ENCODE measurements at regions not wholly inside any gene's neighbourhood (a gene's known extent, or its start where the extent isn't known, plus 50 kb on each side); places are given as distances from the start of the nearest gene placed in this dataset.

DNA sequence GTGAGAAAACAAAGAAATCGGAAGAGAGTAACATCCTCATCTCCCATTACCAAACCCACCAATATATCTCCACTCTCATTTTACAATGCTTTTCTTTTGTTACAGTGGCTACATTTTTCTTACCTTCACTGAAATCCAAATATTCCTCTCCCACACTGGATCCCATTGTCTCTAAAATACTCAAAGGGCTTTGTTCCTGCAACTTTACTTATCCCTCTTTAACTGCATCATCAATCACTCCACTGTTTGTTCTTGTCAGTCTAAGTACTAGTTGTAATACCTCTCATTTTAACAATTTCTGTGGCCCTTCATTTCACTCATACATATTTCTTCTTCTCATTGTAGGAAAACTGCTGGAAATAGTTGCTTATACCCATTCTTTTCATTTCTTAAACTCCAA lies 464.2 kb upstream of the PIK3C3 start:
- 97% methylated on average over 1 of the region's 1 CpG for WGBS
- no peaks in the 10 kb centered on the region for H3K36me3 ChIP-seq (ENCODE audit: insufficient read depth, low read length)

DNA sequence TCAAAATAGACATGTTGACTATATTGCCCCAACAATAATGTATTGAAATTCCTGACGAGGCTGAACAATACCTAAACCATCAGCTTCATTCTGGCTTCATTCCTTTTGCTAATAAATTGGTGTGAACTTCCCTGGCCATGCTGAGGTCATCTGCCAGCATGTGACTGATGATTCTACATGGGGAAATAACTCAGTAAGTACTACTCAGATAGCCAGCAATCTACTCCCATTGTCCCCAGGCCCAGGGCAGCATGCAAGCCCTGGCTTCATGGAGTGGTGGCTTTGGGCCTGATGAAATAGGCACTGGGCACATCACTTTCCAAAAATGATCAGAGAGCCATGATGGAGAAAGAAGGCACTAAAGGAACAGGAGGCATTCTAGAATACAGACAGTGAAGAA lies 468.5 kb upstream of the PIK3C3 start:
- H3K9ac ChIP-seq (ENCODE audit: low read depth, low read length) = no peak overlapping the region
- no peaks in the 10 kb centered on the region for H3K9me3 ChIP-seq (ENCODE audit: insufficient read depth, low read depth, low read length)
- peaks cover 15% of the 10 kb centered on the region for H3K4me1 ChIP-seq (ENCODE audit: insufficient read depth, low read length)
- no peak overlapping the region for H3K4me3 ChIP-seq (ENCODE audit: low read length)
- H3K27ac ChIP-seq (ENCODE audit: low read depth, low read length) = no peak overlapping the region
- no peaks in the 10 kb centered on the region for H3K36me3 ChIP-seq (ENCODE audit: insufficient read depth, low read length)
- no peaks in the 10 kb centered on the region for H3K27me3 ChIP-seq (ENCODE audit: insufficient read depth, low read length)
- 80% methylated on average over 1 of the region's 1 CpG for WGBS

More for the DNA sequence above, 464.2 kb upstream of the PIK3C3 start:
- Histone ChIP-seq H3K27me3 (ENCODE audit: insufficient read depth, low read length) (no peaks in the 10 kb centered on the region), H3K9me3 (ENCODE audit: insufficient read depth, low read depth, low read length) (no peaks in the 10 kb centered on the region), H3K4me3 (ENCODE audit: low read length) (no peak overlapping the region), H3K4me1 (ENCODE audit: insufficient read depth, low read length) (no peaks in the 10 kb centered on the region), H3K27ac (ENCODE audit: low read depth, low read length) (no peak overlapping the region), H3K9ac (ENCODE audit: low read depth, low read length) (no peak overlapping the region)

DNA sequence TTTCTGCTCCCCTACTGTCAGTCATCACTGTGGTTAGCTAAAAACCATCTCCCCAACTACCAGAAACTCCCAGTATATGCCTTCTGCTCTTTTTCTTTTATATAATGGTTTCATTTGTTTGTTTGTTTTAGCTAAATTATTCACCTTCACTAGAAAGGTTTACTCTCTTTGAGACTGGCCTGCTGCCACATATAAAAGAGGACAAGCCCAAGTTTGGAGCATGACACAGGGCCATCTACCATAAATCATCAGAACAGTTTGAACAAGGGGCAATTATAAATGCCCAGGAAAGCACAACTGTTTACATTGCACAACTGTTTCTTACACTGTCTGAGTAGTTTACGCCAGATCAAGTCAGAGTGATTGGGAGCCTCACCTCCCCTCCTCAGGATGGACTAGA lies 471.0 kb upstream of the PIK3C3 start:
- H3K4me3 ChIP-seq (ENCODE audit: low read length) = no peak overlapping the region
- H3K36me3 ChIP-seq (ENCODE audit: insufficient read depth, low read length) = no peaks in the 10 kb centered on the region
- H3K27ac ChIP-seq (ENCODE audit: low read depth, low read length) = no peak overlapping the region
- 100% methylated on average over 1 of the region's 1 CpG for WGBS
- H3K27me3 ChIP-seq (ENCODE audit: insufficient read depth, low read length) = no peaks in the 10 kb centered on the region
- H3K9ac ChIP-seq (ENCODE audit: low read depth, low read length) = no peak overlapping the region
- H3K4me1 ChIP-seq (ENCODE audit: insufficient read depth, low read length) = peaks cover 15% of the 10 kb centered on the region
- no peaks in the 10 kb centered on the region for H3K9me3 ChIP-seq (ENCODE audit: insufficient read depth, low read depth, low read length)

DNA sequence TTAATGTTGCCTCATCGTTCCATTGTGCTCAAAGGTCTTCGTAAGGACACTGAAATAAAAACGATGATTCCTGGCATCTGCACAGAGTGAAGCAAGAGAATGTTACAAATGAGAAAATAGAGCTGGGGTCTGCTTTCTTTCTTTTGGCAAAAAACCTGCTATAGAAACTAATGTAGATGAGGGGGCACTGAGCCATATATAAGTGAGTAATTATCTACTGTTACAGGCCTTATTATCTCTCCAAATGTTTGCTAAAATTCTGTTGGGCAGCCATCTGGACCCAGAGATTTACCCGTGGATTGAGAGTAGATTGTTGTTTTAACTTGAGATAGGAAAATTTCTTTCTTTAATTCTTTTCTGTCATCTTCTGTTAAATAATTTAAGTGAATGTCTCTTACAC lies 472.5 kb upstream of the PIK3C3 start:
- no peak overlapping the region for H3K4me3 ChIP-seq (ENCODE audit: low read length)
- H3K27me3 ChIP-seq (ENCODE audit: insufficient read depth, low read length) = no peaks in the 10 kb centered on the region
- no peaks in the 10 kb centered on the region for H3K36me3 ChIP-seq (ENCODE audit: insufficient read depth, low read length)
- no peak overlapping the region for H3K27ac ChIP-seq (ENCODE audit: low read depth, low read length)
- peaks cover 15% of the 10 kb centered on the region for H3K4me1 ChIP-seq (ENCODE audit: insufficient read depth, low read length)
- H3K9me3 ChIP-seq (ENCODE audit: insufficient read depth, low read depth, low read length) = no peaks in the 10 kb centered on the region
- H3K9ac ChIP-seq (ENCODE audit: low read depth, low read length) = no peak overlapping the region
- 75% methylated on average over 4 of the region's 4 CpGs for WGBS

DNA sequence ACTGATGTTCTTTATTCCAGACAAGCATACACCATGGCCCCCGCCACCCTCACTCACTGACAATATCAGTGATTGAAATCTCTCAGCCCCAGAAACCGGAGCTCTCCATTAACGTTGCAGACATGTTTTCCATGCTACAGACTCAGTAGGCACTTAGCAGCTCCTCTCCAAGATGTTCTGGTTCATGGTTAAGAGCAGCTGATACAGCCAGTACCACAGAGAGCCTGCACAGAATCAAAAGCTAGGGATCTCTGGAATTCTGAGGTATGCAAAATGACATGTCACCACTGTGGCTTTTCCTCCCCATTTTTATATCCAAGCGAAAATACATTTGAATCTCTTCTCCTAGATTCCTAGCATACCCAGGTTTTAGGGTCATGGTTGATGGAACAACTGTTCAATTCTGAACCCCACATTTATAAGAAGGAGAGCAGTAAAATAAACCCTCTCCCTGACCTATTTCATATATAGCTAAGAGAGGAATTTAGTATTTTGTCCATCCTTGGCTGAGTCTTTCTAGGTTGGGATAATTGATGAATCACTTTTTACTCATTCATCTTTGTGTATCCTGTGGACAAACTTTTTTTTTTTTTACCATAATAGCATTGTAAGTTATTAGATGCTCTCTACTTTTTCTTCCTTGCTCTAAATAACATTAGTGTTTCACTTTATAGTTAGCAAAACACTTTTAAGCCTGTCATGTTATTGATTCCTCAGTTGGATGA lies 488.4 kb upstream of the PIK3C3 start:
- no peak overlapping the region for H3K4me3 ChIP-seq (ENCODE audit: low read length)
- no peaks in the 10 kb centered on the region for H3K9me3 ChIP-seq (ENCODE audit: insufficient read depth, low read depth, low read length)
- H3K36me3 ChIP-seq (ENCODE audit: insufficient read depth, low read length) = no peaks in the 10 kb centered on the region
- H3K27me3 ChIP-seq (ENCODE audit: insufficient read depth, low read length) = no peaks in the 10 kb centered on the region
- H3K9ac ChIP-seq (ENCODE audit: low read depth, low read length) = no peak overlapping the region
- no peak overlapping the region for H3K27ac ChIP-seq (ENCODE audit: low read depth, low read length)
- WGBS = 96% methylated on average over 4 of the region's 4 CpGs
- H3K4me1 ChIP-seq (ENCODE audit: insufficient read depth, low read length) = peaks cover 36% of the 10 kb centered on the region

- H3K27me3 ChIP-seq (ENCODE audit: insufficient read depth, low read length) = no peaks in the 10 kb centered on the region
- H3K27ac ChIP-seq (ENCODE audit: low read depth, low read length) = no peak overlapping the region; the same call in 1 of the 2 replicates
- peaks cover 30% of the 10 kb centered on the region for H3K4me1 ChIP-seq (ENCODE audit: insufficient read depth, low read length)
- H3K4me3 ChIP-seq (ENCODE audit: low read length) = no peak overlapping the region
- no peak overlapping the region for H3K9ac ChIP-seq (ENCODE audit: low read depth, low read length)
- no peaks in the 10 kb centered on the region for H3K9me3 ChIP-seq (ENCODE audit: insufficient read depth, low read depth, low read length)
- WGBS = 91% methylated on average over 2 of the region's 2 CpGs
- H3K36me3 ChIP-seq (ENCODE audit: insufficient read depth, low read length) = no peaks in the 10 kb centered on the region
Measured at GRCh38 chr18:41465386-41465785, 489.6 kb upstream of the PIK3C3 start.

- Histone ChIP-seq H3K9me3 (ENCODE audit: insufficient read depth, low read depth, low read length) (no peaks in the 10 kb centered on the region), H3K27me3 (ENCODE audit: insufficient read depth, low read length) (no peaks in the 10 kb centered on the region), H3K4me1 (ENCODE audit: insufficient read depth, low read length) (peaks cover 30% of the 10 kb centered on the region), H3K27ac (ENCODE audit: low read depth, low read length) (peak overlapping the region; percentile 78), H3K4me3 (ENCODE audit: low read length) (no peak overlapping the region), H3K36me3 (ENCODE audit: insufficient read depth, low read length) (no peaks in the 10 kb centered on the region), H3K9ac (ENCODE audit: low read depth, low read length) (no peak overlapping the region; the same call in 1 of the 2 replicates)
- WGBS = 58% methylated on average over 1 of the region's 1 CpG
Measured at GRCh38 chr18:41464278-41464677, 490.8 kb upstream of the PIK3C3 start.

GRCh38 chr18:41462946-41463345 lies 492.1 kb upstream of the PIK3C3 start:
- no peak overlapping the region for H3K4me3 ChIP-seq (ENCODE audit: low read length)
- no peaks in the 10 kb centered on the region for H3K27me3 ChIP-seq (ENCODE audit: insufficient read depth, low read length)
- no peak overlapping the region for H3K9ac ChIP-seq (ENCODE audit: low read depth, low read length)
- H3K4me1 ChIP-seq (ENCODE audit: insufficient read depth, low read length) = peaks cover 30% of the 10 kb centered on the region
- H3K36me3 ChIP-seq (ENCODE audit: insufficient read depth, low read length) = no peaks in the 10 kb centered on the region
- no peaks in the 10 kb centered on the region for H3K9me3 ChIP-seq (ENCODE audit: insufficient read depth, low read depth, low read length)
- H3K27ac ChIP-seq (ENCODE audit: low read depth, low read length) = no peak overlapping the region
- no CpG with 5 or more reads among the region's 1 CpG for WGBS

- Histone ChIP-seq H3K27me3 (ENCODE audit: insufficient read depth, low read length) (no peaks in the 10 kb centered on the region), H3K9ac (ENCODE audit: low read depth, low read length) (no peak overlapping the region), H3K4me1 (ENCODE audit: insufficient read depth, low read length) (peaks cover 30% of the 10 kb centered on the region), H3K4me3 (ENCODE audit: low read length) (no peak overlapping the region), H3K9me3 (ENCODE audit: insufficient read depth, low read depth, low read length) (no peaks in the 10 kb centered on the region), H3K36me3 (ENCODE audit: insufficient read depth, low read length) (no peaks in the 10 kb centered on the region), H3K27ac (ENCODE audit: low read depth, low read length) (no peak overlapping the region)
- WGBS = 93% methylated on average over 2 of the region's 2 CpGs
Measured at GRCh38 chr18:41461114-41461513, 493.9 kb upstream of the PIK3C3 start.

DNA sequence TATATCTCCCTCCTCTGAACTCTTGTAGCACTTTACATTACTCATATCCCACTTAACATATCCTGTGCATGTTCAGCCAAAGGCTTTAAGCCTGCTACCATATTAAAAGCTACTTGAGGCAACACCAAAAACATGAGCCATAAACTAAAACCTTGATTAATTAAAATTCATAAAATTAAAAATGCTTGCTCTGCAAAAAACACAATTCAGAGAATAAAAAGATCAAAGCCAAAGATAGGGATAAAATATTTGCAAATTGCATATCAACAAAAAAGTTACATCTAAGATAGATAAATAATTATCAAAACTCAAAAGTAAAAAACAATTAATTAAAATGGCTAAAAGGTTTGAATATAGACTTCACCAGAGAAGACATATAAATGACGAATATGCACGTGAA lies 495.4 kb upstream of the PIK3C3 start:
- Histone ChIP-seq H3K27me3 (ENCODE audit: insufficient read depth, low read length) (no peaks in the 10 kb centered on the region), H3K4me3 (ENCODE audit: low read length) (no peak overlapping the region), H3K27ac (ENCODE audit: low read depth, low read length) (no peak overlapping the region), H3K36me3 (ENCODE audit: insufficient read depth, low read length) (no peaks in the 10 kb centered on the region), H3K9ac (ENCODE audit: low read depth, low read length) (no peak overlapping the region), H3K4me1 (ENCODE audit: insufficient read depth, low read length) (peaks cover 20% of the 10 kb centered on the region), H3K9me3 (ENCODE audit: insufficient read depth, low read depth, low read length) (no peaks in the 10 kb centered on the region)
- 100% methylated on average over 2 of the region's 2 CpGs for WGBS

GRCh38 chr18:41458376-41458775 lies 496.7 kb upstream of the PIK3C3 start:
- Histone ChIP-seq H3K27me3 (ENCODE audit: insufficient read depth, low read length) (no peaks in the 10 kb centered on the region), H3K36me3 (ENCODE audit: insufficient read depth, low read length) (no peaks in the 10 kb centered on the region), H3K9ac (ENCODE audit: low read depth, low read length) (no peak overlapping the region), H3K4me1 (ENCODE audit: insufficient read depth, low read length) (peaks cover 7% of the 10 kb centered on the region), H3K27ac (ENCODE audit: low read depth, low read length) (no peak overlapping the region), H3K4me3 (ENCODE audit: low read length) (no peak overlapping the region), H3K9me3 (ENCODE audit: insufficient read depth, low read depth, low read length) (no peaks in the 10 kb centered on the region)
- WGBS = 91% methylated on average over 3 of the region's 3 CpGs
